Fibroblast of mammary gland (primary cell): ENCODE measurements at regions not wholly inside any gene's neighbourhood (a gene's known extent, or its start where the extent isn't known, plus 50 kb on each side); places are given as distances from the start of the nearest gene placed in this dataset.

Experiments
- DNase-seq: peaks from one replicate; pipeline ENCODE4 v3.0.0-alpha.2; 2010; ENCODE audit warnings: low read depth
- H3K4me3 ChIP-seq: 2 replicates; pipeline ENCODE4 v1.5.1; 2011; ENCODE audit warnings: low read depth, mild to moderate bottlenecking, low read length, moderate library complexity; ENCODE audit not compliant: control insufficient read depth
- TF ChIP-seq, protein P1 (sequence below): conservative IDR thresholded peaks from 2 replicates; pipeline ENCODE4 v1.5.1; 2011; ENCODE audit warnings: low read depth, low read length, inconsistent platforms; ENCODE audit not compliant: control insufficient read depth, insufficient read depth

DNA sequence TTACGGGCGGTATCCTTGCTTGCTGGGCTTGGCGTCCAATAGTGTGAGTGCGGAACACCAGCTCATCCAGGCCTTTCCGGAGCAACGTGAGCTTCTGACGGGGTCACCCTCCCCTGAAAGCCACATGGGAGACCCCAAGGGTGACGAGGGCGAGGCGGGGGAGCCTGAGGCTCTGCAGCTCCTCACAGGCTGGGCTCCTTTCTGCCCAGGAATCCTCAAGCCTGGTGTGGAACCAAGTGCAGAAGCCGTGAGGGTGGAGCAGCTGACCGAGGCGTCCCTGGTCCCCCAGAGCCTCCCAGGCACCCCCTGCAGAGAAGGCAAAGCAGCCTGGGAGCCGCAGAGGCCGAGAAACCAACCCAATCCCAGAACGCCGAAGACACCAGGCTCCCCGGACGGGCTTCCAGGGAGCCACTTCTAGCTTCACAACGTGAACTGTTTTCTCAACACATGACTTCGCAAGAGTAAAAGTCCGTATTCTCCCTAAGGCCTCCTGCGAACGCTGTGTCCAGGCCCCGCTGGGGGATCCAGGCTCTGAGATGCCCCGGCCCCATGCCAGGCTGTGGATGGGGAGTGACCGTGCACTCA is 530.3 kb downstream of the BRD1 start:
- TF ChIP-seq, protein P1, sequence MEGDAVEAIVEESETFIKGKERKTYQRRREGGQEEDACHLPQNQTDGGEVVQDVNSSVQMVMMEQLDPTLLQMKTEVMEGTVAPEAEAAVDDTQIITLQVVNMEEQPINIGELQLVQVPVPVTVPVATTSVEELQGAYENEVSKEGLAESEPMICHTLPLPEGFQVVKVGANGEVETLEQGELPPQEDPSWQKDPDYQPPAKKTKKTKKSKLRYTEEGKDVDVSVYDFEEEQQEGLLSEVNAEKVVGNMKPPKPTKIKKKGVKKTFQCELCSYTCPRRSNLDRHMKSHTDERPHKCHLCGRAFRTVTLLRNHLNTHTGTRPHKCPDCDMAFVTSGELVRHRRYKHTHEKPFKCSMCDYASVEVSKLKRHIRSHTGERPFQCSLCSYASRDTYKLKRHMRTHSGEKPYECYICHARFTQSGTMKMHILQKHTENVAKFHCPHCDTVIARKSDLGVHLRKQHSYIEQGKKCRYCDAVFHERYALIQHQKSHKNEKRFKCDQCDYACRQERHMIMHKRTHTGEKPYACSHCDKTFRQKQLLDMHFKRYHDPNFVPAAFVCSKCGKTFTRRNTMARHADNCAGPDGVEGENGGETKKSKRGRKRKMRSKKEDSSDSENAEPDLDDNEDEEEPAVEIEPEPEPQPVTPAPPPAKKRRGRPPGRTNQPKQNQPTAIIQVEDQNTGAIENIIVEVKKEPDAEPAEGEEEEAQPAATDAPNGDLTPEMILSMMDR = no peak
- H3K4me3 ChIP-seq = no peak overlapping the region
- DNase-seq = no peak

DNA sequence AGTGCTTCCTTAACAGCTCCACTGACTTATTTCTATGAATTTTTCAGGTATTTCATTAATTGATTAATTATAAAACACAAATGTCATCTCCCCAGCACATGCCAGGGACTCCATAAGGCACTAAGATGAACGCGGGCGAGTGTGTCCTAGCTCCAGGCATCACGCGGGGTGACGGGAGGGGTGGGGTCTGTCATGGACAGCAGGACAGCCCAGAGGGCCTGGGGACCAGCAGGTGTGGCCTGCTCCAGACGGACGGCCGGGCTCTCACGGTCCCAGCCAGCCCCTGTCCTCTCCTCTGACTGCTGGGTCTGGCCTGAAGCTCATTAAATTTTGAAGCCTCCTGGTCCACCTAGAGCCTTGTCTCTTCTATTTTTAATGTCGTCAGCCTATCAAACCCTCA is 531.1 kb downstream of the BRD1 start:
- no peak for DNase-seq
- TF ChIP-seq, protein P1 = no peak
- no peak overlapping the region for H3K4me3 ChIP-seq

- no peak for DNase-seq
- no peak overlapping the region for H3K4me3 ChIP-seq
- TF ChIP-seq, protein P1 = no peak
These were observed 531.7 kb downstream of the BRD1 start for GRCh38 chr22:49295851-49296560.

DNA sequence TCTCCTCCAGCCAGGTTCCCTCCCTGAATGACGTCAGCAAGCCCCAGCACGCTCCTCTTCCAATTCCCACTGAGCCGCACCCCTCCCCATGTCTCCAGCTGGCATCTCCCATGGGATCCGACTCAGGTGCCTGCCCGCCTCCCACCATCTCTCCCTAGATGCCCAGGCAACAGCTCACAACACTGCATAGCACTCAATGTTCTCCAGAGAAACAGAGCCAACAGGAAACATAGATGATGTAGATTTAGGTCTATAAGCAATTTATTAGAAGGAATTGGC is 532.3 kb downstream of the BRD1 start:
- H3K4me3 ChIP-seq = no peak overlapping the region
- TF ChIP-seq, protein P1 = no peak
- no peak for DNase-seq

- TF ChIP-seq, protein P1 = no peak
These were observed 532.8 kb downstream of the BRD1 start for GRCh38 chr22:49294656-49295464.

GRCh38 chr22:49292909-49293308 is 534.8 kb downstream of the BRD1 start:
- TF ChIP-seq, protein P1 = no peak
- DNase-seq = no peak
- H3K4me3 ChIP-seq = no peak overlapping the region

More at GRCh38 chr22:49294656-49295464, 532.8 kb downstream of the BRD1 start:
- H3K4me3 ChIP-seq = no peak overlapping the region
- DNase-seq = no peak
